ENCODE measurements at regions not wholly inside any gene's neighbourhood (a gene's known extent, or its start where the extent isn't known, plus 50 kb on each side); places are given as distances from the start of the nearest gene placed in this dataset.

DNA sequence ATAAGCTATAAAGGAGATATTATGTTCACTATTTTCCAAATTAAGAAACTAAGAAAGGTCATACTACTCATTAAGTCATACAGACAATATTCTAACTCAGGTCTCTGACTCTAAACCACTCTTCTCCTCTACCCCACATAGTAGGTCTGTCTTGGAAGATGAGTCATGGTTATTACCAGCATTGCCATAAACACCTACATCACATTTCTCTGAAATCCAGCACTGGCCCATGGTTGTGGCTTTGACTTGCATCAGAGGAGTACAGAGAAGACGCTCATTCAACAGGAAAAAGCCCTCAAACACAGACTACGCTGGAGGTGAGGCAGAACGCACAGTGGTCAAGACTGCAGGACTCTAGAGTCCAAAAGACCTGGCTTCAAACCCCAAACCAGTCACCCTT, 476.8 kb downstream of the COG6 start:
- Histone ChIP-seq H3K27ac (ENCODE audit: low read depth, low read length) (no peak overlapping the region), H3K4me1 (ENCODE audit: control insufficient read depth, low read length) (peaks cover 33% of the 10 kb centered on the region), H3K9me2 (replicated peaks; ENCODE audit: control insufficient read depth, low read length) (no peaks in the 10 kb centered on the region), H3K9me3 (ENCODE audit: control insufficient read depth, insufficient read depth, low read length) (peaks cover 11% of the 10 kb centered on the region; the same call in 1 of the 2 replicates), H3K27me3 (ENCODE audit: control insufficient read depth, low read length) (no peaks in the 10 kb centered on the region), H3F3A (ENCODE audit: control insufficient read depth, insufficient read depth) (peaks cover 12% of the 10 kb centered on the region), H4K20me1 (ENCODE audit: control insufficient read depth, insufficient read depth, low read depth, low read length) (no peaks in the 10 kb centered on the region), H3K36me3 (ENCODE audit: control insufficient read depth, low read length) (peaks cover 20% of the 10 kb centered on the region), H3K79me2 (ENCODE audit: control insufficient read depth, low read length) (no peaks in the 10 kb centered on the region), H3K4me2 (ENCODE audit: low read length) (no peak overlapping the region), H3K4me3 (ENCODE audit: low read length) (no peak overlapping the region)
- TF ChIP-seq EZH2phosphoT487 (IDR thresholded peaks at IDR 0.05; ENCODE audit: borderline replicate concordance, low read length) = no peak
- TF ChIP-seq, protein P1, sequence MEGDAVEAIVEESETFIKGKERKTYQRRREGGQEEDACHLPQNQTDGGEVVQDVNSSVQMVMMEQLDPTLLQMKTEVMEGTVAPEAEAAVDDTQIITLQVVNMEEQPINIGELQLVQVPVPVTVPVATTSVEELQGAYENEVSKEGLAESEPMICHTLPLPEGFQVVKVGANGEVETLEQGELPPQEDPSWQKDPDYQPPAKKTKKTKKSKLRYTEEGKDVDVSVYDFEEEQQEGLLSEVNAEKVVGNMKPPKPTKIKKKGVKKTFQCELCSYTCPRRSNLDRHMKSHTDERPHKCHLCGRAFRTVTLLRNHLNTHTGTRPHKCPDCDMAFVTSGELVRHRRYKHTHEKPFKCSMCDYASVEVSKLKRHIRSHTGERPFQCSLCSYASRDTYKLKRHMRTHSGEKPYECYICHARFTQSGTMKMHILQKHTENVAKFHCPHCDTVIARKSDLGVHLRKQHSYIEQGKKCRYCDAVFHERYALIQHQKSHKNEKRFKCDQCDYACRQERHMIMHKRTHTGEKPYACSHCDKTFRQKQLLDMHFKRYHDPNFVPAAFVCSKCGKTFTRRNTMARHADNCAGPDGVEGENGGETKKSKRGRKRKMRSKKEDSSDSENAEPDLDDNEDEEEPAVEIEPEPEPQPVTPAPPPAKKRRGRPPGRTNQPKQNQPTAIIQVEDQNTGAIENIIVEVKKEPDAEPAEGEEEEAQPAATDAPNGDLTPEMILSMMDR (IDR thresholded peaks at IDR 0.05; ENCODE audit: low read depth, low read length, poor library complexity, severe bottlenecking) = no peak

DNA sequence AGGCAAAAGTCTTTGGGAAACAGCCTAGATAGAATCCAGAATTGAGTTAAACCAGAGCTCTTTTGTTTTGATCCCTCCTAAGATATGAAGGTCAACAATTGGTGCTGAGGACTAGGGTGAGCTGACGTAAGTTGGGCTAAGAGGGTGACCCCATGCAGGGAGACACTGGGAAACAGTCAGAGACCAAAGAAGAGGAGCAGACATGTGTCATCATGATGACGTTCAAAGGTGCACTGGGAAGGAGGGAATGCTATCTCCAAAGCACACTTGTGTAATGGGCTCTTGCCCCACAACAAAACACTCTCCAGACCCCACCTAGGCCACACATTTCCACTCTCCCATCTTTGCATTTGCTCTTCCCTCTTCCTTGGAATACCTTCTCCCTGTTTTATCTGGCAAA, 481.4 kb downstream of the COG6 start:
- no peak for TF ChIP-seq EZH2phosphoT487 (IDR thresholded peaks at IDR 0.05; ENCODE audit: borderline replicate concordance, low read length)
- TF ChIP-seq, protein P1 (IDR thresholded peaks at IDR 0.05; ENCODE audit: low read depth, low read length, poor library complexity, severe bottlenecking) = no peak
- Histone ChIP-seq H3K79me2 (ENCODE audit: control insufficient read depth, low read length) (no peaks in the 10 kb centered on the region), H3K9me3 (ENCODE audit: control insufficient read depth, insufficient read depth, low read length) (no peaks in the 10 kb centered on the region), H3K27ac (ENCODE audit: low read depth, low read length) (no peak overlapping the region), H4K20me1 (ENCODE audit: control insufficient read depth, insufficient read depth, low read depth, low read length) (no peaks in the 10 kb centered on the region), H3K4me3 (ENCODE audit: low read length) (no peak overlapping the region), H3K9me2 (replicated peaks; ENCODE audit: control insufficient read depth, low read length) (no peaks in the 10 kb centered on the region), H3K4me1 (ENCODE audit: control insufficient read depth, low read length) (0 out of 2 replicates have a peak, but pooled peaks cover 3% of the 10 kb centered on the region), H3K36me3 (ENCODE audit: control insufficient read depth, low read length) (no peaks in the 10 kb centered on the region), H3K4me2 (ENCODE audit: low read length) (no peak overlapping the region), H3F3A (ENCODE audit: control insufficient read depth, insufficient read depth) (no peaks in the 10 kb centered on the region), H3K27me3 (ENCODE audit: control insufficient read depth, low read length) (peaks cover 8% of the 10 kb centered on the region)

DNA sequence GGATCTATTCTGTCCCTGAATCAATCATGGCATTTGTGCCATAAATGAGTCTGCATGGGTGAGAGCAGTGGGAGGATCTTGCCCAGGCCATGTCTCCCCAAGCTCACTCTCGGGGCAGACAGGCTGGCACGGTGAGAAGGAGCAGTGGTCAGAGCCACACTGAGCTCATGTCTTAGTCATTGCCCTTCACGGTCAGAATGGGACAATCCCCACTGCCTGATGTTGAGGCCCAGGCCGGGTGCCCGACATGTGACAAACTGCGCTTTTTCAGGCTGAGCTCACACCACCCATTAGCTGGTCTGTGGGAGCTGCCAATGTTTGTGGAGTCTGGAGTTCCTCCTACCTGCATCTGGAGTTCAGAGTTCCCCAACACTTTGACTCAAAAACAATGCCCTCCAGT, 481.9 kb downstream of the COG6 start:
- no peak overlapping the region for H3K4me2 ChIP-seq (ENCODE audit: low read length)
- no peak overlapping the region for H3K27ac ChIP-seq (ENCODE audit: low read depth, low read length)
- TF ChIP-seq EZH2phosphoT487 (IDR thresholded peaks at IDR 0.05; ENCODE audit: borderline replicate concordance, low read length) = no peak
- TF ChIP-seq, protein P1 (IDR thresholded peaks at IDR 0.05; ENCODE audit: low read depth, low read length, poor library complexity, severe bottlenecking) = no peak
- H3K4me1 ChIP-seq (ENCODE audit: control insufficient read depth, low read length) = 0 out of 2 replicates have a peak, but pooled peaks cover under 1% of the 10 kb centered on the region
- no peaks in the 10 kb centered on the region for H3K9me3 ChIP-seq (ENCODE audit: control insufficient read depth, insufficient read depth, low read length)
- no peaks in the 10 kb centered on the region for H3F3A ChIP-seq (ENCODE audit: control insufficient read depth, insufficient read depth)
- H3K9me2 ChIP-seq (replicated peaks; ENCODE audit: control insufficient read depth, low read length) = no peaks in the 10 kb centered on the region
- no peaks in the 10 kb centered on the region for H3K36me3 ChIP-seq (ENCODE audit: control insufficient read depth, low read length)
- H3K4me3 ChIP-seq (ENCODE audit: low read length) = no peak overlapping the region
- no peaks in the 10 kb centered on the region for H3K79me2 ChIP-seq (ENCODE audit: control insufficient read depth, low read length)
- peaks cover 13% of the 10 kb centered on the region for H3K27me3 ChIP-seq (ENCODE audit: control insufficient read depth, low read length)
- H4K20me1 ChIP-seq (ENCODE audit: control insufficient read depth, insufficient read depth, low read depth, low read length) = no peaks in the 10 kb centered on the region
